GM21381 (cell line): ENCODE measurements at regions not wholly inside any gene's neighbourhood (a gene's known extent, or its start where the extent isn't known, plus 50 kb on each side); places are given as distances from the start of the nearest gene placed in this dataset.

Experiments used
- ATAC-seq: cut with Tn5 transposase; IDR thresholded peaks from one replicate; pipeline ENCODE4 v1.9.1; 2021; ENCODE audit warnings: mild to moderate bottlenecking, moderate library complexity; ENCODE audit not compliant: unreplicated experiment

DNA sequence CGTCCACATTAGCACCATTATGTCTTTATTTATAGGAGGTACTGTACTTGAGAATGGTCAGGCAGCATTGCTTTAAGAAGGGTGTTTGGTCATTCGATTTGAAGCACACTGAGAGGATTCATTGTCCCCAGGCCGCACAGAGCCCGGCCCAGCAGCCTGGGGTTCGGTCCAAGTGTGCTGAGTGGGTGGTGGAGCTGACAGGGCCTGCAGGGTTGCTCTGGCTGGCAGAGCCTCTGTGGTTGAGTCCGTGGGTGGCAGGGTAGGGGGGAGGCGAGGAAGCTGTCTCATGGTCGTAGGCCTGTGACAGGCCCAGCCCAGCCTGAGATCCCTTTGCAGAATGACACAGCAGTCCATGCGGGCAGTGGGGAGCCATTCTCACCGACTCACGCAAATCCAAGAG is 227.7 kb upstream of the TOPAZ1 start:
- ATAC-seq: no peak

DNA sequence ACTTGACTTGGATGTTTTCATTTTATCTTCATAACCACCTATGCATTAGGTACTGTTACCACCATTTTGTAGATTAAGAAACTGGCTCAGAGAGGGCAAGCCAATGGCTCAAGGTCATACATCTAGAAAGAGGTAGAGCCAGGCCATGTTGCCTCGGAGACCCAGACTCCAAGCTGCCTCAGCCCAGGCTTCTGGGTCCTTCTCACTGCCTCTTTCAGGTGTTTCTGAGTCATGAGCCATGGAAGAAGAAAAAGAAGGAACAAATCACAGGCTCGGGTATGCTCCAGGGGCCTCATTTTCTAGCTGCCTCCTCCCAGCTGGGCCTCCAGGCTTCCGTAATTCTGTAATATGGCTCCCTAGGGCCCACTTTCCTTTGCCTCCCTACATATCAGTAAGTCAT is 226.5 kb upstream of the TOPAZ1 start:
- no peak for ATAC-seq

- no peak for ATAC-seq
These were observed 224.9 kb upstream of the TOPAZ1 start for GRCh38 chr3:44016818-44017217.

DNA sequence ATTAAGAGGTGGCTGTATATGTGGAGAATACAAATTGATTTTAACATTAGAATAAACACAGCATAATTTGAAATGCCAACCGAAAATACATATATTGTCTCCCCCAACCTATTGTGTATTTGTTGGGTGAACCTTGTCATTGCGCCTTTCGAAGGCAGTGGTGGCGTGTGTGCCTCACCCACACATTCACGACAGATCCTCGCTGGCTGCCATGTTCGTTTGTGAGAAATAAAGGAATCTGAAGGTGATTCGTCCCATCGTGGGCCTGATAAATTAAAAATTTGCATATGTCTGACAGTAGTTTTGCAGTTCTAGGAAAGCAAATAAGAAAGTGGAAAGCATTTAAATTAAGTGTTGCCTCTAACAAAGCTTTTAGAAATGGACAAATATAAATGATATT is 222.8 kb upstream of the TOPAZ1 start:
- ATAC-seq: no peak

- ATAC-seq: no peak
These were observed 221.9 kb upstream of the TOPAZ1 start for GRCh38 chr3:44019736-44020135.

- no peak for ATAC-seq
These were observed 221.5 kb upstream of the TOPAZ1 start for GRCh38 chr3:44020143-44020542.

DNA sequence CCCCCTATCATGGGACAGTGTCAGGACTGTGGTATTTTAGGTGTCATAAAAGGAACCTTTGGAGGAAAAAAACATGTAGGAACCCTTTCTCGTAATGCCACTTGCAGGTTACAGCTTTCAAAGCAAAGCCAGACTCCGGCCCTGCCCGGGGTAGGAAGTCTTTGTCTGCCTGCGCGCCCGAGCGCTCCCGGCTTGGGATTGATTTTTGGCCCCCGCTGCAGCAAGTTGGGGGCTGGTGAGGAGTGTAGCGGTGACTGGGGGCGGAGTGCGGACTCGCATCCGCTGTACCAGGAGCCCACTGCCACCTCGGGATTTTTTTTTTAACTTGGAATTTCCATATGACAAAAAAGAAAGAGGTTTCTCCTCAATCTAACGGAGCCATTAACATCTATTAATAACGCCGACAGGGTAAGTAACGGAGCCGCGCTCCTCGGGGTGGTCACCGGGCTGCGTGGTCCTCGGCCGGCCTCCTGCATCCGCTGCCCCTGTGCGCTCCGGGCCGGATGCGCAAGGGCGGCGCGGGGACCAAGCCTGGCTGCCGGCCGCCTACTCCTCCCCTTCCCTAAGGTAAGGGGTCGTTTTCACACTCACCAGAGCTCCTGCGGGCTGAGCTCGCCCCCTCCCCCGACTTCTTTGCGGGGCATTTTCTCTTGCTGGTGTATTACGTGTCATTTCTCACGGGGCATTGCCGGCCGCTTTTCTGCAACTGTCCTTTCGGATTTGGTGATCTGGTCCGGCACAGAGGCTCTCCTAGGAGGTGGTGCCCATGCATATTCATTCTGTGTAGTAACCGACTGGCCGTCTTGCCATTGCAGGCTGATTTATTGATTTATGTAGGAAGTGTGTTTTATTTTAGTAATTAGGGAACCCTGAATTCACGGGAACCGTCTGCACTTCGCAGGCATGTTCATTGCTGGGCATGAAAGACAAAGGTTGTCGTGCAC is 219.8 kb upstream of the TOPAZ1 start:
- ATAC-seq: no peak

GRCh38 chr3:44023961-44024593 is 217.6 kb upstream of the TOPAZ1 start:
- ATAC-seq: no peak

GRCh38 chr3:44026220-44026865 is 215.3 kb upstream of the TOPAZ1 start:
- ATAC-seq: no peak

DNA sequence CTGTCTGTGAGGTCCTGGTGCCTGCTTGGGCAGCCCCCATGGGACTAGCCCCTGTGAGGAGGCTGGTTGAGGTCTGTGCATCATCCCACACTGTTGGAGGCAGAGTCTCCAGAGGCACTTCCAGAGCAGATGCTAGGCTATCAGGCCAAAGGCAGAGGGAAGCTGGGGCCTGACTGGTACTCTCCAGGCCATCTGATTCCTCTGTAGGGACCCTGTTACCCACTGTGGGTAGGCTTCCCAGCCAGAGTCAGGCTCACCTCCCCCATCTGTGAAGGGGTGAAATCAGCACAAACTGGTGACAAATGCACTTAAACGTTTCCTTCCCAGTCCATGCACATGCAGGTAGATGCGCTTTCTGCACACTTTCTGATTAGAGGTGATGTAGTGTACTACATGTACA is 212.6 kb upstream of the TOPAZ1 start:
- ATAC-seq: no peak

DNA sequence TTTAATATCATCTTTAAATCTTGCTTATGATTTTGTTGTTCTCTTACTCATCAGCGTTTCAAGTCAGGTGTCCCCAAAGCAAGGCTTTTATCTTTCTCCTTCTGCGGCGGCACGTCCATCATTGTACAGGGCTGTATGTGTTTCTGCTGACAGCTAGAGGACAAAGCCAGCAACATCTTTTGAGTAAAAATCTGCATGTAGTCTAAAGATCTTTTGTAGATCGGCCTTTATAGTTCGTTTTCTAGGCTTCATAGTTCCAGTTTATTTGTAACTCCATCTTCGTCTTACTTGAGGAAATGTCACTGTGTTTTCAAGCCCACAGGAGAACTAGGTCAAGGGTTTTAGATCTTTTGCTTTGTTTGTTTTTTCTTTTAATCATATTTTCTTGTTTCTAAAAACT is 211.4 kb upstream of the TOPAZ1 start:
- ATAC-seq: no peak

DNA sequence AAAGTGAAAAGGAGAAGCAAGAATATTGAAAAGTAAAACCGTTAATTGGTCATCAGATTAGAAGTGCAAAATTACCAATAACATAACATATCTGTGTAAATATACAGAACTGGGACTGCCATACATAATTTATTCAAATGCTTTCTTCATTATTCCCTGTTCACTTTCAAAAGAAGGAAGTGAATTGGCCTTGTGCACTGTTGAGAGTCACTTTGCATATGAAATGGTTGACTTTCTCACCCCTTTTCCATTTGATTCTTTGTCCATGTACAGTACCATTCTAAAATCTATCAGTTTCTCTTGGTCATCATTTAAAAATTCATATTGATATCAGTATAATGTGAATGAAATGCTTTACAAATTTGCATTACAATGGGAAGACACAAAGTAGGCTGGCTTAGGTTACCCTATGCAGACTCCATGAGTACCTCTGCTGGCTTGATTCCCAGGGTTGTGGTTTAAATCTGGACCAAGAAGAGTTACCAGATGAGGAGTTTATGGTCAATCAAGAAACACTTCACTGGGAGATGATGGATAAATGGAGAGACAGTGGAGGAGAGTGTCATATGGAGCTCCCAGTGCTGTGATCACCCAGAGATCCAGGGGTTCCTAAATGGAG is 210.9 kb upstream of the TOPAZ1 start:
- no peak for ATAC-seq

DNA sequence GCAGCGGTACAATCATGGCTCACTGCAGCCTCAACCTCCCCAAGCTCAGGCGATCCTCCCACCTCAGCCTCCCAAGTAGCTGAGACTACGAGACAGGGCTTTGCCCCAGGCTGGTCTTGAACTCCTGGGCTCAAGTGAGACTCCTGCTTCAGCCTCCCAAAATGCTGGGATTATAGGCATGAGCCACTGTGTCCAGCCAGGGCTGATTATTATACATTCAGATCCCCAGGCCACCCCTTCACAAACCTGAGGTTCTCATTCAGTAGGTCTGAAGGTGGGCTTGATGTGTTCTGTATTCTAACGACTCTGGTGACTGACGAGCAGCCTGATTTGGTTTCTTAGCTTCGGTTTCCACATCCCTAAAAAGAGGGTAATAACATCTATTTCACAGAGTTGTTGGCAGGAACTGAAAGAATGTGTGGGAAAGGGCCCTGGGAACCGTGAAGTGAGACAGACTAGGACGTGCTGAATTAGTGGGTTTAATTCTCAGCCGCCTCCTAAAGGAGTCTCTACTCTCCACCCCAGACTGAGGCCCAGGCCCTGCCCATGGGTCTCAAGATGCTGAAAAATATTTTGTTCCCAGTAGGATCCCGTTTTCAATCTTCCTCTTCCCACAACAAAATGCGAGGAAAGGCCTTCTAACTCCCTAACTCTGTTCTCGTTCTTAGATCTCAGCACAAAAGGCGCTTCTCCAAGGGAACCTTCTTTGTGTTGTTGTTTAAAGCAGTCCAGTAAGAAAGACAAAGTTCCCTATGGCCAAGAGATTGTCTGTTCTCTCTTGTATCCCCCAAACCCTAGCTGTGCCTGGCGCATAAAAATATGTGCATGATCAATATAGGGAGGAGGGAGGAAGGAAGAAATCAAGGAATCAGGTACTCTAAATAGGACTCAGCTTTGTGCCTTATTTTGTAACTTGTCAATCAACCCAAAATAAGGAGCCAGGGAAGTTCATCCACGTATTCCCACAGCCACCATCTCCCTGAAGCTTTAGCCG is 210.0 kb upstream of the TOPAZ1 start:
- ATAC-seq: no peak

DNA sequence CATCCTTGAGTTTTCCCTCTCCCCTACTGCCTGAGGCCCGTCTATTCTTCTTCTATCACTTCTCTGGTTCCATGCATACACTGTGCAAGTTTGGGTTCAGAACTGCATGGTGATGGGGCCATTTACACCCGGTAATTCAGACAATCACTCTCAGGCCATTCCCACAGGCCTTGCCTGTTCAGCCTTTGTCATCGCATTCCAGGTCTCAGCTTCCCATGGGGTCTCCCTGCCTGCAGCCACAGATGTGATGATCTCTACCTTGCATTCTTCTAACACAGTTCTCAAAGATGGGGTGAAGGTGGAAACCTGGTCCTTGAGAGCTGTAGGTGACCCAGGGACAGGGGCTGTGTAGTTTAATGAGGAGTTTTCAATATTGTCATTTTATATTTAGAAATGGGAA is 209.2 kb upstream of the TOPAZ1 start:
- no peak for ATAC-seq

- no peak for ATAC-seq
These were observed 208.6 kb upstream of the TOPAZ1 start for GRCh38 chr3:44033123-44033522.

DNA sequence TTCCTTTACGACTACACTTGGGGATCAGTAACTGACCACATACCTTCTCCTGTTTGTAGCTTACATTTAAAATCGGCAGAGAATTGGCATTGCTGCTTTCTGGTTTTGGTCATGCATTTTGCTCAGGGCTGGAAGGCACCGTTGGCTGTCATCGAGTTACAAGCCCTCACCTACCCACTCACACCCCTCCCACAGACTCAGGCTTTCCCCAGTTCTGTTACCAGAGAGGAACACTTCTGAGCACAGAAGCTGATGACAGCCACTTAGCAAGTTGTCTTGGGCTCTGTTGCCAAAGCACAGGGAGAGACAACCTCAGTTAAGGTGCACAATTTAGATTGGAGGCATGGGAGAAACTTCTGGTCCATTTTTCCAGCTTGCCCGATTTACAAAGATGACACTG is 204.8 kb upstream of the TOPAZ1 start:
- no peak for ATAC-seq

- ATAC-seq: no peak
These were observed 202.7 kb upstream of the TOPAZ1 start for GRCh38 chr3:44039006-44039405.

- ATAC-seq: no peak
These were observed 200.0 kb upstream of the TOPAZ1 start for GRCh38 chr3:44041726-44042125.

DNA sequence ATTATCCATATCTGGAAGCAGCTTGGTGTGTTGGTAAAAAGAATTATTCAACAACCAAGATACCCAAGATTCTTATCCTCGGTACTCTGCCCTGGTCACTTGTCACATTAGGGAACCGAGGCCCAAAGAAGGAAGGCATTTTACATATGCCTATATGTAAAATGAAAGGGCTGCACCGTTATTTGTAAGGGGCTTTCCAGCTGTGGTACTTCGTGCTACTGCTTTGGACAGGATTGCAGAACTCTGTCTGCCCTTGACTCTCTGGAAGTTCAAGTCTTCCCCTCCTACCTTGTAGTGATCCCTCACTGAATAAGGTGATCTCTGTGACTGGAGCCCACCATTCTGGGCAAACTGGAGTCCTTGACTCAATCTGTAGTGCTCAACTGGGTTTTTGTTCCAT is 198.9 kb upstream of the TOPAZ1 start:
- ATAC-seq: no peak
